Astrocyte of the hippocampus (primary cell): ENCODE measurements at regions not wholly inside any gene's neighbourhood (a gene's known extent, or its start where the extent isn't known, plus 50 kb on each side); places are given as distances from the start of the nearest gene placed in this dataset.

Source experiments
- DNase-seq: peaks from one replicate; pipeline ENCODE4 v3.0.0; 2011; ENCODE audit warnings: low read depth, low spot score

- no peak for DNase-seq
These were observed 53.2 kb upstream of the TMC3 start for GRCh38 chr15:81427176-81427575.

- no peak for DNase-seq
These were observed 51.9 kb upstream of the TMC3 start for GRCh38 chr15:81425905-81426304.
